ENCODE measurements at regions not wholly inside any gene's neighbourhood (a gene's known extent, or its start where the extent isn't known, plus 50 kb on each side); places are given as distances from the start of the nearest gene placed in this dataset.
"Not testable (repeated sequence)": the region's sequence is repeated elsewhere in the genome, so short reads cannot be mapped to it uniquely, and the experiment has no call there.

- H3K4me3 Mint-ChIP-seq, H3K9me3 Mint-ChIP-seq: not testable (repeated sequence)
Measured at GRCh38 chr20:47890708-47891107, 105.4 kb upstream of the SULF2 start.

GRCh38 chr20:47889751-47890150 lies 104.5 kb upstream of the SULF2 start:
- DNase-seq; H3K4me3 Mint-ChIP-seq; H3K27ac Mint-ChIP-seq; H3K4me1 Mint-ChIP-seq; H3K9me3 Mint-ChIP-seq; H3K27me3 Mint-ChIP-seq (ENCODE audit: low read depth in 3 of 3); H3K36me3 Mint-ChIP-seq: not testable (repeated sequence)

More at GRCh38 chr20:47890708-47891107, 105.4 kb upstream of the SULF2 start:
- H3K36me3 Mint-ChIP-seq; H3K27ac Mint-ChIP-seq; H3K27me3 Mint-ChIP-seq (ENCODE audit: low read depth in 3 of 3); DNase-seq; H3K4me1 Mint-ChIP-seq: not testable (repeated sequence)

- DNase-seq = no peak
- Mint-ChIP-seq H3K36me3 (no peaks in the 10 kb centered on the region), H3K9me3 (no peaks in the 10 kb centered on the region), H3K4me3 (no peak overlapping the region), H3K4me1 (no peaks in the 10 kb centered on the region), H3K27ac (no peak overlapping the region), H3K27me3 (ENCODE audit: low read depth in 3 of 3) (peaks cover 0 to 5% (median 1%) of the 10 kb centered on the region in 3 donors)
Measured at GRCh38 chr20:47888351-47888750, 103.1 kb upstream of the SULF2 start.

- no peaks in the 10 kb centered on the region for H3K4me1 Mint-ChIP-seq
- H3K36me3 Mint-ChIP-seq = no peaks in the 10 kb centered on the region
- no peak overlapping the region for H3K27ac Mint-ChIP-seq
- peaks cover 0 to 5% (median 1%) of the 10 kb centered on the region in 3 donors for H3K27me3 Mint-ChIP-seq (ENCODE audit: low read depth in 3 of 3)
- no peak for DNase-seq
- H3K4me3 Mint-ChIP-seq = no peak overlapping the region
- H3K9me3 Mint-ChIP-seq = no peaks in the 10 kb centered on the region
Measured at GRCh38 chr20:47887477-47888080, 102.3 kb upstream of the SULF2 start.

GRCh38 chr20:47887064-47887463 lies 101.8 kb upstream of the SULF2 start:
- Mint-ChIP-seq H3K27me3 (ENCODE audit: low read depth in 3 of 3) (peaks cover 0 to 4% (median 1%) of the 10 kb centered on the region in 3 donors), H3K36me3 (no peaks in the 10 kb centered on the region), H3K9me3 (no peaks in the 10 kb centered on the region), H3K4me1 (no peaks in the 10 kb centered on the region), H3K4me3 (no peak overlapping the region), H3K27ac (no peak overlapping the region)
- no peak for DNase-seq

- peak overlapping the region in 1 of 6 donors; percentile 13 for H3K27ac Mint-ChIP-seq
- DNase-seq = no peak
- H3K27me3 Mint-ChIP-seq (ENCODE audit: low read depth in 3 of 3) = peaks cover 1 to 4% (median 2%) of the 10 kb centered on the region in 3 donors
- H3K9me3 Mint-ChIP-seq = no peaks in the 10 kb centered on the region
- H3K36me3 Mint-ChIP-seq = no peaks in the 10 kb centered on the region
- H3K4me3 Mint-ChIP-seq = no peak overlapping the region
- H3K4me1 Mint-ChIP-seq = no peaks in the 10 kb centered on the region
Measured at GRCh38 chr20:47886454-47887041, 101.3 kb upstream of the SULF2 start.

GRCh38 chr20:47885909-47886453 lies 100.7 kb upstream of the SULF2 start:
- H3K27ac Mint-ChIP-seq = peak overlapping the region in 1 of 6 donors; percentile 13
- no peaks in the 10 kb centered on the region for H3K4me1 Mint-ChIP-seq
- H3K36me3 Mint-ChIP-seq = no peaks in the 10 kb centered on the region
- no peaks in the 10 kb centered on the region for H3K9me3 Mint-ChIP-seq
- no peak overlapping the region for H3K4me3 Mint-ChIP-seq
- no peak for DNase-seq
- peaks cover 3 to 4% (median 3%) of the 10 kb centered on the region in 3 donors for H3K27me3 Mint-ChIP-seq (ENCODE audit: low read depth in 3 of 3)

GRCh38 chr20:47883940-47884339 lies 98.7 kb upstream of the SULF2 start:
- H3K36me3 Mint-ChIP-seq; H3K9me3 Mint-ChIP-seq; H3K27me3 Mint-ChIP-seq (ENCODE audit: low read depth in 3 of 3); DNase-seq; H3K4me1 Mint-ChIP-seq; H3K27ac Mint-ChIP-seq; H3K4me3 Mint-ChIP-seq: not testable (repeated sequence)

- no peak overlapping the region for H3K4me3 Mint-ChIP-seq
- no peaks in the 10 kb centered on the region for H3K36me3 Mint-ChIP-seq
- peaks cover 3 to 6% (median 6%) of the 10 kb centered on the region in 3 donors for H3K27me3 Mint-ChIP-seq (ENCODE audit: low read depth in 3 of 3)
- H3K9me3 Mint-ChIP-seq = no peaks in the 10 kb centered on the region
- H3K27ac Mint-ChIP-seq = no peak overlapping the region
- no peak for DNase-seq
- H3K4me1 Mint-ChIP-seq = no peaks in the 10 kb centered on the region
Measured at GRCh38 chr20:47883186-47883585, 97.9 kb upstream of the SULF2 start.

- H3K27ac Mint-ChIP-seq = no peak overlapping the region
Measured at GRCh38 chr20:47879771-47880170, 94.5 kb upstream of the SULF2 start.

GRCh38 chr20:47878601-47879027 lies 93.3 kb upstream of the SULF2 start:
- H3K36me3 Mint-ChIP-seq = no peaks in the 10 kb centered on the region
- no peak overlapping the region for H3K4me3 Mint-ChIP-seq
- H3K27ac Mint-ChIP-seq = no peak overlapping the region
- H3K9me3 Mint-ChIP-seq = no peaks in the 10 kb centered on the region
- no peaks in the 10 kb centered on the region for H3K4me1 Mint-ChIP-seq
- no peak for DNase-seq
- H3K27me3 Mint-ChIP-seq (ENCODE audit: low read depth in 3 of 3) = peaks cover 2 to 6% (median 6%) of the 10 kb centered on the region in 3 donors

More at GRCh38 chr20:47879771-47880170, 94.5 kb upstream of the SULF2 start:
- no peak for DNase-seq
- Mint-ChIP-seq H3K4me3 (no peak overlapping the region), H3K27me3 (ENCODE audit: low read depth in 3 of 3) (peaks cover 2 to 6% (median 6%) of the 10 kb centered on the region in 3 donors), H3K4me1 (no peaks in the 10 kb centered on the region), H3K36me3 (no peaks in the 10 kb centered on the region), H3K9me3 (no peaks in the 10 kb centered on the region)

- H3K4me3 Mint-ChIP-seq = no peak overlapping the region
- no peaks in the 10 kb centered on the region for H3K36me3 Mint-ChIP-seq
- H3K9me3 Mint-ChIP-seq = no peaks in the 10 kb centered on the region
- H3K27me3 Mint-ChIP-seq (ENCODE audit: low read depth in 3 of 3) = peaks cover 2 to 6% (median 3%) of the 10 kb centered on the region in 3 donors
- H3K4me1 Mint-ChIP-seq = no peaks in the 10 kb centered on the region
- H3K27ac Mint-ChIP-seq = no peak overlapping the region
- DNase-seq = no peak
Measured at GRCh38 chr20:47876311-47877088, 91.2 kb upstream of the SULF2 start.

GRCh38 chr20:47875297-47876025 lies 90.2 kb upstream of the SULF2 start:
- Mint-ChIP-seq H3K27ac (no peak overlapping the region), H3K36me3 (no peaks in the 10 kb centered on the region), H3K4me3 (no peak overlapping the region), H3K9me3 (no peaks in the 10 kb centered on the region), H3K4me1 (no peaks in the 10 kb centered on the region), H3K27me3 (ENCODE audit: low read depth in 3 of 3) (peaks cover 2 to 5% (median 3%) of the 10 kb centered on the region in 3 donors)
- no peak for DNase-seq

Data from immature natural killer cell (primary cell).